Progenitor cell of endocrine pancreas (in vitro differentiated cells): ENCODE measurements at regions not wholly inside any gene's neighbourhood (a gene's known extent, or its start where the extent isn't known, plus 50 kb on each side); places are given as distances from the start of the nearest gene placed in this dataset.
A peak's percentile ranks its signal among the peaks of the same experiment; 100 is the strongest.

Source experiments
- DNase-seq: peaks from one replicate; pipeline ENCODE4 v3.0.0; 2021; ENCODE audit warnings: low spot score; ENCODE audit not compliant: unreplicated experiment
- H3K27ac Mint-ChIP-seq: 2 replicates; pipeline ENCODE4 v1.8.0; 2021; ENCODE audit warnings: mild to moderate bottlenecking, moderate library complexity, mixed read lengths
- H3K27me3 Mint-ChIP-seq: 2 replicates; pipeline ENCODE4 v1.8.0; 2021; ENCODE audit warnings: mixed read lengths
- H3K36me3 Mint-ChIP-seq: 2 replicates; pipeline ENCODE4 v1.8.0; 2022; ENCODE audit warnings: mixed read lengths; ENCODE audit not compliant: insufficient read depth
- H3K4me1 Mint-ChIP-seq: 2 replicates; pipeline ENCODE4 v1.8.0; 2021; ENCODE audit warnings: low read depth, mixed read lengths
- H3K4me3 Mint-ChIP-seq: 2 replicates; pipeline ENCODE4 v1.8.0; 2021; ENCODE audit warnings: low read depth, mild to moderate bottlenecking, moderate library complexity, mixed read lengths
- H3K9me3 Mint-ChIP-seq: 2 replicates; pipeline ENCODE4 v1.8.0; 2021; ENCODE audit warnings: low read depth, mixed read lengths
- TF ChIP-seq, protein P1 (sequence below): fragments of 200-600 bp; sonication (generic); IDR thresholded peaks from one replicate; pipeline ENCODE4 v1.5.0; 2021; ENCODE audit warnings: antibody characterized with exemption, mild to moderate bottlenecking; ENCODE audit not compliant: unreplicated experiment

DNA sequence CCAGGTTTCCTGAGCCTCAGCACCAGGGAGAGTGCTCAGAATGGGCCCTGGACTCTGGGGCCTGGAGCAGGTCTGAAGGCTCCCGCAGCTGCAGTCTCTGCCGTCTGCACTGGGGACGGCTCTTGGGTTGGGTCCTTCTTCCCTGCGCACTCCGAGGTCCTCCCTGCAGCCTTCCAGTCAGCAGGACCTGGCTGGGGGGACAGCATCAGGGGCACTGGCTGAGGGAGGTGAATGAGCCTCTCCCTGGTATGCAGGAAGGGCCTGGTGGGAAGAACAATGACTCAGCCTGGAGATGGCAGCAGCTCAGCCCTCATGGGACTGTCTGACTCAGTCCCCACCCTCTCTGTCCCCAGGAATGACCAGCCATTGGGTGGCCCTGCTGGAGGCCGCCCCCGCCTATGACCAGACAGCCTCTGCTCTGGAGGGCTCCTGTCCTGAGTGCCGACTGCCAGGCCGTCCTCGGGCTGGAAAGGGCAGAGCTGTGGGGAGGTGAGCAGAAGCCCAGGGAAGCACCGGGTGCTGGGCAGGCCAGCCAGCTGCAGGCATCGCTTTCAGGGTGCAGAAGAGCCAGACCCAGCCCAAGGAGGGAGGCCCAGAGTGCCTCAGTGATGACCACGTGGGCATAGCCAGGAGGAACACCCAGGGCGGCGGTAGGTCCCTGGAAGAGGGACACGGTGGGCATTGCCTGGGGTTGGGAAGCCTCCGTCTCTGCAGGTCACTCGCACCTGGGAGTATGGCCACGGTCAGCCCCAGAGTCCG lies 455.0 kb downstream of the BRD1 start:
- peak overlapping the region; percentile 24 for H3K27ac Mint-ChIP-seq
- H3K4me1 Mint-ChIP-seq = no peaks in the 10 kb centered on the region
- no peaks in the 10 kb centered on the region for H3K9me3 Mint-ChIP-seq
- no peak for DNase-seq
- no peak overlapping the region for H3K4me3 Mint-ChIP-seq
- no peaks in the 10 kb centered on the region for H3K36me3 Mint-ChIP-seq
- TF ChIP-seq, protein P1, sequence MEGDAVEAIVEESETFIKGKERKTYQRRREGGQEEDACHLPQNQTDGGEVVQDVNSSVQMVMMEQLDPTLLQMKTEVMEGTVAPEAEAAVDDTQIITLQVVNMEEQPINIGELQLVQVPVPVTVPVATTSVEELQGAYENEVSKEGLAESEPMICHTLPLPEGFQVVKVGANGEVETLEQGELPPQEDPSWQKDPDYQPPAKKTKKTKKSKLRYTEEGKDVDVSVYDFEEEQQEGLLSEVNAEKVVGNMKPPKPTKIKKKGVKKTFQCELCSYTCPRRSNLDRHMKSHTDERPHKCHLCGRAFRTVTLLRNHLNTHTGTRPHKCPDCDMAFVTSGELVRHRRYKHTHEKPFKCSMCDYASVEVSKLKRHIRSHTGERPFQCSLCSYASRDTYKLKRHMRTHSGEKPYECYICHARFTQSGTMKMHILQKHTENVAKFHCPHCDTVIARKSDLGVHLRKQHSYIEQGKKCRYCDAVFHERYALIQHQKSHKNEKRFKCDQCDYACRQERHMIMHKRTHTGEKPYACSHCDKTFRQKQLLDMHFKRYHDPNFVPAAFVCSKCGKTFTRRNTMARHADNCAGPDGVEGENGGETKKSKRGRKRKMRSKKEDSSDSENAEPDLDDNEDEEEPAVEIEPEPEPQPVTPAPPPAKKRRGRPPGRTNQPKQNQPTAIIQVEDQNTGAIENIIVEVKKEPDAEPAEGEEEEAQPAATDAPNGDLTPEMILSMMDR = no peak
- peaks cover 12% of the 10 kb centered on the region for H3K27me3 Mint-ChIP-seq

DNA sequence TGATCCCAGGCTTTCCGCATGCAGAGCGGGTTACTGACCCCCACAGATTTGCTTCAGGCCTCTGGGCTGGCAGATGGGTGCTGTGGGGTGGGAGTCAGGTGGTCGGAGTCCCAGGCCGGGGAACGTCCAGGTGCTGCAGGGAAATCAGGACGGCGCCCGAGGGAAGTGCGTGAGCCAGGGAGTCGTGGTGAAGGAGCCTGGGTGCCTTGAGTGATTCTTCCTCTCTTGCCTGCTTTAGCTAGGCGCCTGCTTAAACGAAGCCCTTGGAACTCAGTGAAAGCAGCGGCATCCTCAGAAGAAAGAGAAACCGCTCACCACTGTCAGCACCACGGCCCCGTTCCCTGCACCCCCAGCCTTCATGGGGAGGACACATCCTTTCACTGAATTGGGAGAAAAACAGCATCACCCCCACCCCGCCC lies 455.6 kb downstream of the BRD1 start:
- H3K36me3 Mint-ChIP-seq = no peaks in the 10 kb centered on the region
- DNase-seq = no peak
- no peak overlapping the region for H3K4me3 Mint-ChIP-seq
- H3K9me3 Mint-ChIP-seq = no peaks in the 10 kb centered on the region
- H3K4me1 Mint-ChIP-seq = no peaks in the 10 kb centered on the region
- TF ChIP-seq, protein P1 = no peak
- no peak overlapping the region for H3K27ac Mint-ChIP-seq
- peaks cover 10% of the 10 kb centered on the region for H3K27me3 Mint-ChIP-seq

DNA sequence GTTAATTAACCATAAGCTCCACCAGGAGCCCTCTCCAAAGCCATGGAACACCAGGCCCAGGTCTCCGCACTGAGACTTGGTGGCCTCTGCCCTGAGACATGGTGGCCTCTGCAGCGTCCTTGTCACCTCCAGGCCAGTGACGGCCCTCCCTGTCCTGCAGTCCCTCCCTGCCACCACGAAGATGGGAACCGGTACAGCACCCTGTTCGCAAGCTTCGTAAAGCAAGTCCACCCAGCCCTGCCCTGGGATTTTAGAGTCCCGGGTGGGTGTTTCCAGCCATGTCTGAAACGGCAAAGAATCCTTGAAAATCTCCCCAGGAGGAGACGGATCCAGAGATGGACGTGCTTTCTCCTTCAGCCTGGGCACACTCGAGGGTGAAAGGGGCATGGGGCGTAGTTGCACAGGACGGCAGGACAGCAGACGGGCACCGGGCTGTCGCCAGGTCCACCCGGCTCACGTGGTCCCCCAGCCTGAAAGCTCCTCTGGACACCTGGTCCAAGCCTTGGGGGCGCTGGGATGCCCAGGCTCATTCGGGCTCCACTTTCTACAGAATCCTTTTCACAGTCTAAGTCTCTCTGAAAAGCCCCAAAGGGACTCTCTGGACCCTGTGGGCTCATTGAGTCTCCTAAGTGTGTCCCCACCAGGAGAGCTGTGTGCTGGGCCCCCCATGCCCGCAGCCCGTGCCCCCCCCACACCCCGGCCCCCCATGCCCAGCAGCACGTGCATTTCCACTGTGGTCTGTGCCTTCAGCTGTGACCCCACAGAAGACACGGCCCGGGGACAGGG lies 456.2 kb downstream of the BRD1 start:
- H3K4me1 Mint-ChIP-seq = no peaks in the 10 kb centered on the region
- H3K9me3 Mint-ChIP-seq = no peaks in the 10 kb centered on the region
- TF ChIP-seq, protein P1 = no peak
- peaks cover 10% of the 10 kb centered on the region for H3K27me3 Mint-ChIP-seq
- no peak overlapping the region for H3K4me3 Mint-ChIP-seq
- H3K36me3 Mint-ChIP-seq = no peaks in the 10 kb centered on the region
- H3K27ac Mint-ChIP-seq = no peak overlapping the region
- no peak for DNase-seq

DNA sequence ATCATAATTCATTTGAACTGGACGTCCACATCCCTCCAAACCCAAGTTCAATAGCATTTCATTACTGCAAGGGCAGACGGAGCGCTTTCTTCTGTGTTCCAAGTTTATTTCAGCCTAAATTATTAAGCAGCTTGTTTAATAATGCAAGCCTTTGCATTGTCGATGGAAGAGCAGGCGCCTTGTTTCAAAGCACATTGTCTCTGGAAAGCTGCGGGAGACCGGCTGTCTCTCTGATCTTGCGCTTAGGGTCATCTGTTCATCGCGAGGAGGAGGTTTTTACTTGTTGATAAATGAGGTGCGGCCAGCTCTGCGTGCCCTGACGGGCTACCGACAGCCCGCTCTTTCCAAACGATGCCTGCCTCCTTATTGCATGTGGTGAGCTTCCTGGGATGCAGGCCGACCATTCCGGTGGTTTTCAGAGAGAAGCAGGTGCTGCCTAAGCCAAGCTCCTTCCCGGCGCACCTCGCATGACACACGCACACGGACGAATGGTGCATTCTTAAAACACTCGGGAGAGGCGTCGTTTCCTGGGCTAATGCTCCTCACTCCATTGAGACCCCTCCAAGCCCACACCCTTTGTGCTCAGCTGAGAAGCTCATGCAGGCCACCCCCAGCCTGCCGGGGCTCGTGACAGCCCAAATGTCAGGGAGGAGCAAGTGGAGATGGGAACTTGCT lies 456.9 kb downstream of the BRD1 start:
- H3K36me3 Mint-ChIP-seq = no peaks in the 10 kb centered on the region
- no peak overlapping the region for H3K27ac Mint-ChIP-seq
- no peaks in the 10 kb centered on the region for H3K4me1 Mint-ChIP-seq
- no peak overlapping the region for H3K4me3 Mint-ChIP-seq
- peaks cover 13% of the 10 kb centered on the region for H3K27me3 Mint-ChIP-seq
- no peaks in the 10 kb centered on the region for H3K9me3 Mint-ChIP-seq
- TF ChIP-seq, protein P1 = no peak
- DNase-seq = no peak
